NCI-H2107 treated with DMSO at 0.1 percent for 48 hours (cell line): ENCODE measurements at regions not wholly inside any gene's neighbourhood (a gene's known extent, or its start where the extent isn't known, plus 50 kb on each side); places are given as distances from the start of the nearest gene placed in this dataset.
"Not testable (repeated sequence)": the region's sequence is repeated elsewhere in the genome, so short reads cannot be mapped to it uniquely, and the experiment has no call there.

Source experiments
- DNase-seq: peaks from one replicate; lab custom pipeline; 2025; ENCODE audit not compliant: unreplicated experiment; lab: John Stamatoyannopoulos, UW

DNA sequence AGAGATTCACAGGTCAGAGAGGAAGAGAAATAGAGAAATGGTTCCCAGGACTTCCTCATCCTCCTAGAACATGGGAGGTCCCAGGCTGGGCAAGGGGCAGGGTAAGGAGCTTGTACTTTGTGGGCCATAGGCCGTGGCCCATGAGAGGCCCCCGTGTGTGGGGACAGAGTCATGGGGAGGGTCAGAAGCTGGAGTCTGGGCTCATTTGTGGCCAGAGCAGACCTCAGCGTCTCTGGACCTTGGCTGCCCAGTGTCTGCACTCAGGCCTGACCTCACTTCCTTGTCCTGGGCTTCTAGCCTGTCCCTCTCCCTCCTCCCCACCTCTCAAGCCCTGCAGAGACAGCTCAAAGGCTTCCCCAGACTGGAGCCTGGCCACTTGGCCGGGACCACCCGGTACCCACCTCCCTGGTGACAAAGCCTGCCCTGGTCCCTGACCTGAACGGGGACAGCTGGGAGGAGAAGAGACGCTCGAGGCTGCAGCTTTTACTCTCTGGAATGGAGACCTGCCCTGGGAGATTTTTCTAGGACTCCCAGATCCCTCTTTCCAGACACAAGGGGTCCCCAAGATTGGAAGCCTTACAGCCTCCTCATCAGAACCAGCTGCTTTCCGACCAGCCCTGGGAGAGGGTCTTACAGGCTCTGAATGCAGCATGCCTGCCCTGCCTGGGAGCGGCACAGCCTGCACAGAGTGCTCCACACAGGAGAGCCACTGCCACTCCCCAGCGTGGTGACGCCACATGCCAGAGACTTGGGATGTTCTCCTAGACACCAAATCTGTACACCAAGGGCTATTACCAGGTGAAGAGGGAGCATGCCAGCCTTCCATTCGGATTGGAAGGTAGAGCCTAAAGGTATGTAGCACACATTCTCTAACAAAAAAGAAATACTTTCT lies 569.0 kb upstream of the B3GAT1 start:
- DNase-seq: no peak

DNA sequence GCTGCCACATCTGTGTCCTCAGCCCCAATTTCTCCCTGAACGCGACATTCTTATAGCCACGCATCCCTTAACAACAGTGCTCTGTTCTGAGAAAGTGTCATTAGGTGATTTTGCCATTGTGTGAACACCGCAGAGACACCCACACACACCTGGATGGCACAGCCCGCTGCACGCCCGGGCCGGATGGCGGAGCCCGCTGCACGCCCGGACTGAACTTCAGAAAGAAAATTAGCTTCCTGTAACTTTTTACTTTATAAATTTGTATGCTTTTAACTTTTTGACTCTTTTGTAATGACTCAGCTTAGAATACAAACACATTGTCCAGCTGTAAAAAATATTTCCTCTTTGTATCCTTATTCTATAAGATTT lies 567.0 kb upstream of the B3GAT1 start:
- not testable (repeated sequence) for DNase-seq

DNA sequence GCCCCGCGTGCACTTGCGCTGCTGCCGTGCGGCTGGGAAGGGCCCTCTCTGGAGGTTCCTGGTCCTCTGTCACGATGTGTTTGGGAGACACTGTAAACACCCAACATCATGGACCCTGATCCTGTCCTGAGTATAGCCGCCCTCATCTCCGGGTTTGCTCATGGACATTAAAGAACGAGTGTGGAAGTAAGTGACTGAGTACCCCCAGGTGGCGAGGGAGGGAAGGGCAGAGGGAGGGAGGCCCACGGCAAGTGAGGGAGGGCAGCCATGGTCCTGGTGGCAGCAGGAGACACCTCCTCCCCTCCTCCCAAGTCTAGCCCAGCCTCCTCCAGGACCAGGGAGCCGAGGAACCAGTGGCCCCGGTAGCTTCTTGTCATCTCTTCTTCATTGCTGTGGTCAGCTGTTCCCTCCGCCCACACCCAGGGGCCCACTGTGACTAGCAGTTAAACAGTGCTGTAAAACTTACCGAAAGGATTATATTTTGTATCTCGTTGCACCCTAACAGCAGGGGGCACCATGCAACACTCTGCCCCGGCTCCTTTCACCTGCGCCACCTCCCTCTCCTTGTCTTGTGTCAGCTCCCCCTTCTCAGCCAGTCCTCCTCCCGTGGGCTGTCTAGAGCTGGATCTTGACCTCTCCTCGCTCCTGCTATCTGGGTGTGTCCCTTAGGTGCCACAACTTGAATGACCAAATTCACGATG lies 566.5 kb upstream of the B3GAT1 start:
- no peak for DNase-seq

DNA sequence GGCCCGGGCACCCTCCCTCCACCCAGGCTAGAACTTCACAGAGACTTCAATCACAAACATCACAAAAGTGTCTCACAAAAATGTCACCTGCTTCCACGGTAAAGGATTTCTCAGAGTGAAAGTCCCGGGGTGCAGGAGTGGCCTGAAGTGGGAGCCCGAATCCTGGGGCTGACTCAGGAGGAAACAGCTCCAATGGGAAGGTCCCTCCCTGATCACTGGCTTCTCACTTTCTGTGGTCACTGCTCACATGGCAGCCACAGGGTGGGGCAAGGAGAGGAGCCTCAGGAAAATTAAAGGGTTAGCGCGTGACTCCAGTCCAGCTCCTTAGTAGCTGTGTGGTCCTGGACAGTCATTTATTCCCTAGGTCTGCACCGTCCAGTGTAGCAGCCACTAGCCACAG lies 564.5 kb upstream of the B3GAT1 start:
- no peak for DNase-seq

DNA sequence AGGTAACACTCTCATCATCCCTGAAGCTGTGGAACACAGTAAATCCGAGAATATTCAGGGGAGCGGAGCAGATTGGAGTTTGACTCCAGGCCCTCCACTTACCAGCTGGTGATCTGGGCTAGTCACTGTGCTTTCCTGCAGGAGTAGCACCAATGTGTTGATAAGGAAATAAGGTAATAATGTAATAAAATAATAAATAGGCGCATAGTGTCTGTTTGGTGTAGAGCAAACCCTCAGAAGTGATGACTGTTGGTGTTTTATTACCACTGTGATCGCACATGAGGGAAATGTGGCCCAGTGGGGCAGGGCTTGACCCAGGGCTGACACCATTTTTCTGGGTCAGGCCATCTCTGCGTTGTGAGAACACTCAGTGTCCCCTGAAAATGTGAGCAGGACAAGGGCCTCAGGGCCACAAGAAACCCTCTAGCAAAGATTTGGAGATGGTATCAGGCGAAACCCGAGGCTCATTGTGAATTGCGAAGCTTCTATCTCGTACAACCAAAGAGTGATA lies 563.9 kb upstream of the B3GAT1 start:
- no peak for DNase-seq

DNA sequence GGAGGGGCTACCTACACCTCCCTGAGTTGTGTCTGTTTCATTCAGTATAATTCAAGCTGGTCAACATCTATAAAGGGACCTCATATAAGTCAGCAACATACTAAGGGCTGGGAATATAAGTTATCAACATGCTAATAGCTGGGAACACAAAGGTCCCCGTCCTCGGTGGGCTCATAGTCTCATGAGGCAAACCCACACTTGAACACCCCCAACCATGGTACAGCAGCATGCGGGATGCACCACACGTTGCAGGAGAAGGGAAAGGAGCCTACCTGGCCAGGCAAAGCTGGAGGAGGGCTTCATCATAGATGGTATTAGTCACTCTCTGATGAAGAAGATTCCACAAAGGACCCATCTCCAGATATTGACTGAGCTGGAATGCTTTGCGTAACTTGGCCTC lies 561.8 kb upstream of the B3GAT1 start:
- no peak for DNase-seq

DNA sequence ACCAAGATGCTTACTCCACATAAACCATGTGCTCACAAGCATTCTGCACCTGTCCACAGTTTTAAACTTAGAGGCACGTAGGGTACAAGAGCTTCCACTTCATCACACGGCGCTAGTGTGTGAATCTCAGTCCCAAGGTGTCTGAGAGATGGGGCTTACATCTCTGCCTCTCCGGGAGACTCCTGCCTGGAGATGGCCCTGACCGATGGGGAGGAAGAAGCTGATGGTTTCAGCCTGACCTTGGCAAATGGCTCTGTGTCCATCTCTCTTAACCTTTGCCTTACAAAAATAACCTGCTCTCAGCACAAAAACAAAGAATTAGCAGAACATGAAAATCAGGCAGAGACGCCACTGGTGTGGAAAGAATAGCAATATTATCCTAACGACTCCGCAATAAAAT lies 559.3 kb upstream of the B3GAT1 start:
- no peak for DNase-seq

DNA sequence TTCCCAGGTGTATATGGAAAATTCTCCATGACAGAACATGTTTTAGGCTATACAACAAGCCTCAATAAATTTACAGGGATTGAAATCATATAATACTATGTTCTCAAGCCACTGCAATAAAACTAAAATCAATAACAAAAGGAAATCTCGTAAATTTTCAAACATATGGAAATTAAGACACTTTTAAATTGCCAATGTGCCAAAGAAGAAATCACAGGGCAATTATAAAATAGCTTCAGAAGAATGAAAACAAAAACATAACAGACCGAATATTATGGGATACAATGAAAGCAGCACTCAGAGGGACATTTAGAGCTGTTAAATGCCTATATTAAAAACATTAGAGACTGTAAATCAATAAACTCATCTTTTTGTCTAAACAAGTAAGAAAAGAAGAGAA lies 555.7 kb upstream of the B3GAT1 start:
- DNase-seq: no peak

DNA sequence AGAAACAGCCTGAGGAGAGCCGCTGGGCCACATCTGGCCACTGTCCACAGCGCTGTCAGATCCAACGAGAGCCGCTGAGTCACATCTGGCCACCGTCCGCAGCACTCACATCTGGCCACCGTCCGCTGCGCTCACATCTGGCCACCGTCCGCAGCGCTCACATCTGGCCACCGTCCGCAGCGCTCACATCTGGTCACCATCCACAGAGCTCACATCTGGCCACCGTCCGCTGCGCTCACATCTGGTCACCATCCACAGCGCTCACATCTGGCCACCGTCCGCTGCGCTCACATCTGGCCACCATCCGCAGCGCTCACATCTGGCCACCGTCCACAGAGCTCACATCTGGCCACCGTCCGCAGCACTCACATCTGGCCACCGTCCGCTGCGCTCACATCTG lies 549.3 kb upstream of the B3GAT1 start:
- DNase-seq: not testable (repeated sequence)

DNA sequence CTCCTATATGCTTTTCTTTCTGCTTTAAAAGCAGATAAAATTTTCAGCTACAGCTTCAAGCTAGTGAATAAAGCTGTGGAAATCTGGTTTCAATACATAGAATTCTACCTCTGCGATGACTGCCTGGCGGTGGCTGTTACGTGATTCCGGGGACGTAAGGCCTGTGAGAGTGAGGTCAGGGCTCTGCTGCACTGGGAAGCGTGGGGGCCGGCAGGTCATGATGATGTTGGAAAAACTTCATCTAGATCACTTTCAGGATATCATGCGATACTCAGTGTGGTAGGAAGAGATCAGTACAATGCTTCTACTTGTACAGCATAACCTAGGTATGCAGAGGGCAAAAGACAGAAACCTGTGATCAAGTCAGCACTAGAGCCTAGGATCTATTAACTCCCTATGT lies 546.8 kb upstream of the B3GAT1 start:
- no peak for DNase-seq

DNA sequence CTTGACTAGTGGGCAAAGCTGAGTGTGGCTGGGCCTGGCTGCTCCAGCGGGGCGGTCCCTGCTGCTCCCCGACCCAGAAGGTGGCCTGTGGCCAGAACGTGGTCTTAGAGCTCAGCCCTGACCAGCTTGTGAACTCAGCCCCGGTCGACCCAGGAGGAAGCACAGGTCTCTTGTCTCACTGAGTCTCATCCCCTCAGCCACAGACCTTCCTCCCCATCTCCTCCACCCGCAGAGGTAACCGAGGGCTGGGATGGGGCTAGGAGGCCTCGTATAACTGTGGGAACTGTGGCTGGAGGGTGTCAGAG lies 546.2 kb upstream of the B3GAT1 start:
- no peak for DNase-seq

DNA sequence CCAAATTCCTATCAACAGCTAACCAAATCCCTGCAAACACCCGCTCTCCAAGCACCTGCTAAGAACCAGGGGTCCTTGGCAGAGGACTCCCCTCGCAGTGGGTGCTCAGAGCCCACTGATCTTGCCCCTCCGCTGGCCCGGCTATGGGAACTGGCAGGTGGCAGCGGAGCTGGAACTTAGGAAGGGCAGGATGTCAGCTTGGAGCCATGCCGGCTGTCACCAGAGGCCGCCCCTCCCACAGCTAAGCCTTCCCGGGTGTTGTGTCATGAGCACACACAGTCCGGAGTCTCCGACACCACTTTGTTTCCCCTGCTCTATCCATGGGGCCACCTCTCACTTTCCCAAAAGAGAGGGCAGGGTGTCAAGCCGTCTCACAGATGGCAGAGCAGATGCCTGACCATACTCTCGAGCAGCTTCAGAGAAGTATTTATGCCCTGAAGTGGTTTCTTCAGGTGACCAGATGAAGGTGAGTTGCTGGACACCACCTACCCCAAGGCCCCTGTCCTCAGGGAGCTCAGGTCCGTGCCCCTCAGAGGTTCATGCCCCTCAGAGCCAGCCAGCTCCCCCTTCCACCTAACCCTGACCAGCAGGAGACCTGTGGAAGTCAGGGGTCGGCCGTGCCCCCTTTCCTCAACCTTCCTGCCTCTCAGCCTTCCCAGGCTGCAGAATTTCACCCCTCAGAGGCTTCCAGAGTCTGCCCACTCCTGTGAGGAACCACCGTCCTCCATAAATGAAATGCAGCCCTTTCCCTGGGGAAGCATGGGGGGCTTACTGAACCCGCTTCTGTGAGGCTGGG lies 545.7 kb upstream of the B3GAT1 start:
- DNase-seq: no peak

DNA sequence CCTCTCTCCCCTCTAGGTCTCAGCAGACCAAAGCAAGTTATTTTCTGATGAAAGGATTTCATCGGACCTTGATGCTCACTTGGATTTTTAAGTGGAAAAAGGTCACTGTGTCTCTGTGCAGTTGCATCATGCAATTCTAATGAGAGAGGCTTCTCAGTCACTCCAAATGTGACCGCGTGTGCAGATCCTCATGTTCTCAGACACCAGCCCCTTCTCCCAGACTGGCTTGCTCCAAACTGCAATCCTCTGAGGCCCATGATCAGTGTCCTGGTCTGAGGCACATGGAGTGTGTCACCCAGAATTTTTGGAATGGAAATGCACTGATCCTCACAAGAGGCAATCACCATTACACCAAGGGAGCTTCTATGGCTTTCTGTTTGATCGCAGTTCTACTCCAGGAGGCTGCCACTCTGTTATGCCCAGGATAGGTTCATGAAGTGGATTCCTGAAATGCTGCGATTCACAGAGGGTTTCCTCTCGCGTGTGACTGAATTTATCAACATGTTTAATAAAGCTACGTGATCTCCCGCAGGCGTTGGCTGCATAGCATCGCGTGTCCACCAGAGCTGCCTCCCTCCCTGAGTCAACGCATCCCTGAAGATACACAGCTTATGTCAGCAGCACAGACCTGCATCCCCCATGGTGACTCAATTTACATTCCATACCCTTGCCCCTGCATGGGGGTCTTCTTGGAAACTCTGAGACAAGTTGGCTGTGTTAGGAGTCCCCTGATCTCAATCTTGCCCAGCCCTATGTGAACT lies 544.6 kb upstream of the B3GAT1 start:
- no peak for DNase-seq

DNA sequence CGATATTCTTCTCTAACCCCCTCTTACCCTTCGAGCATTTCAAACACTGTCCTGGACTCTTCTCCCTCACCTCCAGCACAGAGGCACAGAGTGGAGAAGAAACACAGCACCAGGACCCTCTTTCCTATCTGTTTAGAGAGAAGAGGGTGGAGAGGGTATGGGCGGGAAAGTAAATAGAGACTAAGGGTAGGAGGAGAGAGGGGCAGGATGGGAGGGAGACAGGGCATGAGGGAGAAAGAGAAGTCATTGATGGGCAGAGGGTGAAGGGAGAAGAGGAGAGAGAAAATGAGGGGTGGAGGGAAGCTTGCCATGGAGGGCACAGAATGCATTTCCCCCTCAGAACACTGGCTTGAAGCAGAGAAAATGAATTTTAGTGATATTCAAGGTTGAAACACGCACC lies 543.9 kb upstream of the B3GAT1 start:
- not testable (repeated sequence) for DNase-seq

DNA sequence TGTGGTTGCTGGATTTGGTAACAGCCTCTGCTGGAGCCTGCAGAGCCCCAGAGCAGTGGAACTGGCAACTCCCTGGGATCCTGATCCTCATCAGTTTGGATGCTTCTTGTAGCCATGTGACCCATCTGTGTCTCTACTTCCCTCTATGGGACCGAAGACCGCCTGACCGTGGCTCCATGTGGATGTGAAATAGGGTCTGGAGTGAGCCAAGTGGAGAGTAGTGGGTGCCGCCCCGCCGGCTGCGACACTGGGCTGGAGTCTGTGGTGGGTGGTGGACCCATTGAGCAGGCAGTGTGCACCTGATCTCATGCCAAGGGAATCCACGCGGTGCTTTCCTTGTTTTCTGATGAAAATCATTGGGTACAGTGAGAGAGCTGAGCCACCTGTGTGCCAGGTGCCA lies 543.2 kb upstream of the B3GAT1 start:
- DNase-seq: no peak

DNA sequence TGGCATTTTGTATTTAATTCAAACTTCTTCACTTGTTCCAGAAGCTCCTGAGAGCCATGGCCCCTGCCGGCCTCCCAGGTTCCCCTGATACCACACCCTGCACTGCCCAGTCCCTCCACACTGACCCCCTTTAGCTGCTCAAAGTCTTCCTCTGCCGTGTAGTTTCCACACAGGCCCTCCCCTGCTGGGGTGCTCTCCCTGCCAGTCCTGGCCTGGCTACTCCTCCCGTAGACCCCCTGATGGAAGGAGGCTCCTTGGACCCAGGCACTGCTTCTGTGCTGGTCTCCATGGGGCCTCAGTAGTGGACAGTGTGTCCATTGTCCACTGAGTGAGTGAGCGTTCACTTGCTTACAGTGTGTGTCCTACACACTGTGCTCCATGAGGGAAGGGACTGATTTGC lies 542.4 kb upstream of the B3GAT1 start:
- not testable (repeated sequence) for DNase-seq

DNA sequence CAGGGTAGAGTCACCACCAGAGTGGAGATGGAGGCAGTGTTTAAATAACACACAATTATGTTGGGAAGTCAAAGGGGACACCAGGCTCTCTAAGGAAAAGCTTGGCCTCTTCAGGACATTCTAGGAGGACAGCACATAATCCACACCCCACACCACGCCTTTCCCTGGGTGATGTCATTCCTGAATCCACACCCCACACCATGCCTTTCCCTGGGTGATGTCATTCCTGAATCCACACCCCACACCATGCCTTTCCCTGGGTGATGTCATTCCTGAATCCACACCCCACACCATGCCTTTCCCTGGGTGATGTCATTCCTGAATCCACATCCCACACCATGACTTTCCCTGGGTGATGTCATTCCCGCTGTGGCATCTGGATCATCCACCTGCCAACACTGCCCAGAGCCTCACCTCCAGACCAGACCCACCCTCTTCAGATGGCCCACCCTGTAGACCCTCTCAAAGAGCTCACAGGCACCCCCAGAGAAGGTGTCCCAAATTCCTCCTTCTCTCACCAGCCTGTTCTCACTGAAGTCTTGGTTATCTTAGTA lies 541.5 kb upstream of the B3GAT1 start:
- not testable (repeated sequence) for DNase-seq

DNA sequence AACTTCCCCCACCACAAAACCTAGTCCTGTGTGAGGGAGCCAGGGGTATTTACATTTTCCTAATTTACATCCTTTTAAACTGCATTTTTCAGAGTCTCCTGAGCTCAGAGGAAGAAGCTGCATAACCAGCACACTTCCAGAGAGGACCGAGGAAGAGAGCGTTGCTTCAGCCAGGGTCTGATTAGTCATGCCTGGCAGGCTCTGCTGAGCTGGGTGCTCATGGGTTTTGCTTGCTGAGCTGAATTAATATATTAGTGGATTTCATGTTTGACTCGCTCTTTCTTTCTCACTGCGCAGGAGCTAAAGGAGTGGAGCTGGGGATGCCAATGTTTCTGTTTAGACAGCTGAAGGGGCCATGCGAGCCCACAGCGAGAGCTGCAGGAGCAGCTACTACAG lies 539.3 kb upstream of the B3GAT1 start:
- DNase-seq: no peak

DNA sequence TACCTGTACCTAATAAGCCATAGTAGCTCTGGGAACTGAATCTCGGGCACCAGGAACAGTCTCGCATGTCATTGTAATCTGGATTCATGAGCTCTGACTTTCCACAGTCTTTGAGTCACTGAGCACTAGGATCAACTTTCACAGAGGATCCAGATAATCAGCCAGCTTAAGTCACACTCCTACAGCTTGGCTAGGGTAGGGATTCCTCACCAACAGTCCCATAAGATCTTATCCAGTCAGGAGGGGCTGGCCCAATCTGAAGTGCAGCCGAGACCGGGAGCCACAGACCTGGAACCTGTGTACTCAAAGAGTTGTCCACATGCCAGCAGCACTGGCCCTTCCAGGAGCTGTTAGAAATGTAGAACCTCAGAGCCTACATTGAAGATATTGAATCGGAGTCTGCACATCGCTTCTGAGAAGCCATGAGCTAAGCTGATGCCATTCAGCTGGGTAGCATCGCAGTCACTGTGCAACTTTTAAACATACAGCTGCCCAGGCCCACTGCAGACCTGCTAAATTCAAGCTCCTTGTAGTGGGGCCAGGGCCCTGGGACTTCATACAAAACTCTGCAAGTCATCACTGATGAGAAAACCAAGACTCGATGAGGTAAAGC lies 538.8 kb upstream of the B3GAT1 start:
- no peak for DNase-seq
